HG02588 (cell line): ENCODE measurements at regions not wholly inside any gene's neighbourhood (a gene's known extent, or its start where the extent isn't known, plus 50 kb on each side); places are given as distances from the start of the nearest gene placed in this dataset.
"Not testable (repeated sequence)": the region's sequence is repeated elsewhere in the genome, so short reads cannot be mapped to it uniquely, and the experiment has no call there.

Experiments
- ATAC-seq: cut with Tn5 transposase; IDR thresholded peaks from one replicate; pipeline ENCODE4 v1.9.1; 2021; ENCODE audit warnings: mild to moderate bottlenecking, moderate library complexity; ENCODE audit not compliant: unreplicated experiment

DNA sequence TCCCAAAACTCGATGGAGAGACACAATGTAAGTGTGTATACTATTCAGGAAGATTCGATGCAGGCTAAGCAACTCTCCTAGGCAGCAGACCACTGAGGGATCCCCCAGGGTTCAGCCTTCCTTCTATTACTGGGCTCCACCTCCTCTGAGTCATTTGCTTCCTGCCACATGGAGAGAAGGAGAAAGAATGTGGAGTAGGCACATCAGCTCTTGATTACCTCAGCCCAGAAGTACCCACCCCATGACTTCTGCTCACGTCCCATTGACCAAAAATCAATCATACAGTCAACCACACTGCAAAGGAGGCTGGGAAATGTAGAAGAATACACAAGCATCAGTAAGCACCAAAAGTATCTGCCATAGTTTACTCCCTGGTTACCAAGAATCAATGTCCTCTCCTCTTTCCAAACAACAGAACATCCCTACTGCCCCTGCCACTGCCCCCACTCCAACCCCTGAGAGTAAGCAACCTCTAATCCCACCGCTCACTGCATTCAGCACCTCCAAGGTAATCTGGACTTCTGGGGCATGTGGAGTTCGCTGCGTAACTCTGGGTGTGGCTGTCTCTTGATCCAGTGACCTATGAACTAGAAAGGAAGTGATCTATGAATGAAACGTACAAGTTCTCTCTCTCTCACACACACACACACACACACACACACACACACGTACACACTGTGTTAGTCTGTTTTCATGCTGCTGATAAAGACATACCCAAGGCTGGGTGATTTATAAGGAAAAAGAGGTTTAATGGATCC, 91.2 kb upstream of the C1QTNF7 start:
- ATAC-seq: no peak

- not testable (repeated sequence) for ATAC-seq
These were observed 90.6 kb upstream of the C1QTNF7 start for GRCh38 chr4:15337168-15337657.

DNA sequence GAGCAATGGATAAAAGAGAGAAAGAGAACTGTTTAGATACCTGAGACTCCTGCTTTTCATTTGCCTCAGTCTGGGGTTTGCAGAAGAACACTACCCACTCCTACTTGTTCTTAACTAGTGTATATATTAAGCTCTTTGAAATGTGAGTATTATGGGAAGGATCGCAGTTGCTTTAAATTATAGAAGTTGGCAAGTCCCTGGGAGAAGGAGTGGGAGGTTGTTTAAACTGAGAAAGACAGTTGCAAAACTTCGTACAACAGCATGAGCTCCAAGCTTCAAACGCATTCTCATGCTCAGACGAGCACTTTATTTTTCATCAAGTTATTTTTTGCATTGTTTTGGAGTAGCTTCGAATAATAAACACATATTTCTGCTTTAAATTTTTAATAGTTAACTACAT, 88.1 kb upstream of the C1QTNF7 start:
- ATAC-seq: no peak

DNA sequence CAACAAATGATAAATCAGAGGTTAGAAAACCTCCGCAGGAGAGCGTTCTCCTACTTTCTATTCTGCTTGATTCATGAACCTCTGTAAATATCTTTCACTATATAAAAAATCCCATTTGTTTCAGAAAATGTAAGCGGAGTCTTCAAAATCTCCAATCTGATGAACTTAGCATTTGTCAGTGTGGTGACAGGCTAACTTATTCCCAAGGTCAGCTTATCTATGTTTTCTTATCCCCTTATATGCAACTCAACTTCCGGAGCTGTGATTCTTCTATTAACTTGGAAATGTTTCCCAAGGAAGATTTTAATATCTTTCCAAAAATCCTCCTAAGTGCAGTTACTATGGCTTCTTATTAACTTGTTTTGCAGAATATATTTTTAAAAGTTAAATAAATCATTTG, 87.5 kb upstream of the C1QTNF7 start:
- no peak for ATAC-seq

DNA sequence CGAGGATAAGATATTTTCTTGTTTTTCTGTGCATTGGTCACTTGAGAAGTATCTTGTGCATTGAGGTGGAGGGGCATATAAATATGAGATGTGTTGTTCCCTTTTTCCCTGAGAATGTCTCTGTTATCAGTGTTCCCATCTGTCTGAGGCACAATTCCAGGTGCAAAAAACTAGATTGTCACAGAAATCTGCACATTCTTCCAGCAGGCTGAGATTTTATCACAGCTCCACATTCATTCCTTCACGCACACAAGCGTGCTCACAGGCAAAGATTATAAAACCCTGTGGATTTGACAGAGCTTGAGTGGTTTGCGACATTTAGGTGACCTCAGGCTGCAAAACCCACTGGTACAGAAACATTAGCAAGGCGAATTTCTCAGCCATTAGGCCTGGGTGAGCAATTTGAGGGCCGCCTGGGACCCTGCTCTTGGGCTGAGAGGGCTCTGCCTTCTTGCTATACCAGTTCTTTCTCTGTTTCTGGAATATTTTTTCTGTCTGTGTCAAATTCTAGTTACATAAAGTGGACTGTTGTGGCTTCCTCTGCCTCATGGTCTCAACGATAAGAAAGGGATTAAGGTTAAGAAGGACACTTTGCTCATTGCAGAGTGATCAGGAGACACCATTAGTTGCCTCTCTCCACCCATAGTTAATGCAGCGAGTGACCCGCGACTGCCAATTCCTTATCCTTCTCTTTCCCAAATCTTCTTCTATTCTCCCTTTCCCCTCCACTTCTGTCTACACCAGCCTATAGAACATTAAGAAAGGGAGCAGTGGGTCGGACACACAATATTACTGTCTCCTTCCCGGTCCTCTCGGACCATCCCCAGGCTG, 86.7 kb upstream of the C1QTNF7 start:
- no peak for ATAC-seq

DNA sequence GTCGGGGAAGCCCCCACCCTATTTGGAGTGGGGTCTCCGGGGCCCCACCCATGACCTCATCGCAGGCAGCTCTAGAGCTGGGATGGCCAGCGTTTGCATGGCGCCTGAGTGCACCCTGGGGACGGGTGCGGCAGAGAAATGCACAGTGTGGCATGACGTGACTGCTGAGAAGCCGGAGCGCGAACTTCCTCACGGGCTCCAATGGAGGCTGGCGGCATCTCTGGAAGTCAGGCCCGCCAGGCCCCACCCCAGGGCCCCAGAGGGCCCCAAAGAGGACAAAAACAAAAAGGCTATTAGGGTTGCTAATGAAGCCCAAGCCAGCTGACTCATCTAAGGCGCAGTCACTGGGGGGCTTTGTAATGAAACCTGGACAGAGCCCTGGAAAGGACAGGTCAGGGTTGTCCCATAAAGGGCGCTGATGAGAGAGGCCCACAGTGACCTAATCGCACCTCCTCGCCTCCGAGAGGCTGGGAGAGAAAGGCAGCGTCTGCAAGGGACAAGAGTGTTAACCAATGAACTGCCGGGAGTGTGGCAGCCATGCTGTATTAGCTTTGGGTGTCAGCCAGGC, 86.0 kb upstream of the C1QTNF7 start:
- ATAC-seq: no peak

GRCh38 chr4:15343000-15343399, 84.8 kb upstream of the C1QTNF7 start:
- ATAC-seq: no peak

GRCh38 chr4:15343581-15343980, 84.3 kb upstream of the C1QTNF7 start:
- no peak for ATAC-seq

- ATAC-seq: no peak
These were observed 83.8 kb upstream of the C1QTNF7 start for GRCh38 chr4:15344041-15344440.

DNA sequence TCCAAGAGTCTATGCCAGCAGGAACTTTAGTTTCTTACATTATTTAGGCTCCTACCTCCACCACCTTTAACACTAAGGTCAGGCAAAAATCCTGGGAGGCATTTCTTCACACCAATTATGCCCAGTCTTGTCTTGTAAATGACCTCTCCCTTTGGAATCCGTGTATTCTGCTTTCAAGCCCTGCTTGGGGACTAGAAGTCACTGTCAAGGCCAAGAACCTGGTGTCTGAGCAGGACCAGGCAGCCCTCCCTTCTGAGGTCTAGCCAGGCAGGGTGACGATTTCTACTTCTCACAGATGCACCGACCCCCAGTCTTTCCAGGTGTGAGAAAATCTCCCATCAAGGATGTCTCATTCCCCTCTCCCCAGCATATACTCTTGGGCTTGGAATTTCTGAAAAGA, 82.7 kb upstream of the C1QTNF7 start:
- ATAC-seq: no peak

DNA sequence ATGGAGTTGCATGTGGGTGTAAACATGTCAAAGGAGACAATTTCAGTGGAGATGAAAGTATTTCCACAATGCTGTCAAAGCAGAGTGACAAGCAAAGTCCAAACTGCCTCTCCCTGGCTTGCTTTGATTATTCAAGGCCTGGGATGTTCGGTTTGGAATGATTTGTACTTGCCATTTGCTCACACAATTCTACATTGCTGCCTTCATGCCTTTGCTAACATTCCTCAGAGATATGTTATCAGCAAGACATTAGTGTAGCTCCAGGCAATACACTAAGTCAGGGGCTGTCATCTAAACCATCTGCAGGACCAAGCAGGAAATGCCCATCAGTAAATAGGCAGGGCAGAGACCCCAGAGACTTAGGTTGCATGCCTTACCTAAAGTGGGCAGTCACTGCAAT, 79.6 kb upstream of the C1QTNF7 start:
- no peak for ATAC-seq

- ATAC-seq: no peak
These were observed 79.1 kb upstream of the C1QTNF7 start for GRCh38 chr4:15348695-15349094.

DNA sequence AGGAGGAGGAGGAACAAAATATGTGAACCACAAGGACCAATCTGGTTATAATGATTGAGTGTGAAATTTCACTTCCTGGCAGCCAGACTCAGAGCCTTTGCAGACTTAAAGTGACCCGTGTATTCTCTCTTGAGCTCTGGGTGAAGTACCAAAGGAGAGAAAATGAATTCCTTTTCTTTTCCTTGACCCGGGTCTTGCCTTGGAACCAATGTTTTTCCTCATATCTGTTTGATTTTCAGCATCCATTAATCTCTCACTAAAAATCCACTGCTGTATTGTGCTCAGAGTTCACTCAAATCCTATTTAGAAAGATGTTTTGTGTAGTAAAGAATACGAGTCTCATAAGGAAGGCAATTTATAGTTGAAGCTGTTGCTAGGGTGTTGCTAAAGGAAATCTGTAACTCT, 78.3 kb upstream of the C1QTNF7 start:
- ATAC-seq: no peak

DNA sequence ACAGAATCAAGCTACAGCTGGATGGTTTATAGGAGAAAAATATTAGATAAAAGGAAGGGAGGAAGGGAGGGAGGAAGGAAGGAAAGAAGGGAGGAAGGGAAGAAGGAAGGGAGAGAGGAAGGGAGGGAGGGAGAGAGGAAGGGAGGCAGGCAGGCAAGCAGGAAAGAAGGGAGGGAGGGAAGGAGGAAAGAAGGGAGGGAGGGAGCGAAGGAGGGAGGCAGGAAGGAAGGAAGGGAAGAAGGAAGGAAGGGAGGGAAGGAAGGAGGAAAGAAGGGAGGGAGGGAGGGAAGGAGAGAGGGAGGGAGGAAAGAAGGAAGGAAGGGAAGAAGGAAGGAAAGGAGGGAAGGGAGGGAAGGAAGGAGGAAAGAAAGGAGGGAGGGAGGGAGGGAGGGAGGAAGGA, 77.9 kb upstream of the C1QTNF7 start:
- no peak for ATAC-seq

GRCh38 chr4:15352524-15352923, 75.3 kb upstream of the C1QTNF7 start:
- ATAC-seq: no peak

GRCh38 chr4:15353207-15353606, 74.6 kb upstream of the C1QTNF7 start:
- ATAC-seq: no peak

- no peak for ATAC-seq
These were observed 73.2 kb upstream of the C1QTNF7 start for GRCh38 chr4:15354371-15355297.

- no peak for ATAC-seq
These were observed 66.3 kb upstream of the C1QTNF7 start for GRCh38 chr4:15361529-15361928.

GRCh38 chr4:15362541-15362940, 65.3 kb upstream of the C1QTNF7 start:
- ATAC-seq: no peak

- ATAC-seq: no peak
These were observed 63.6 kb upstream of the C1QTNF7 start for GRCh38 chr4:15364183-15364582.

- ATAC-seq: no peak
These were observed 62.2 kb upstream of the C1QTNF7 start for GRCh38 chr4:15365641-15366040.
